ENCODE measurements at regions not wholly inside any gene's neighbourhood (a gene's known extent, or its start where the extent isn't known, plus 50 kb on each side); places are given as distances from the start of the nearest gene placed in this dataset.
"Not testable (repeated sequence)": the region's sequence is repeated elsewhere in the genome, so short reads cannot be mapped to it uniquely, and the experiment has no call there.

GRCh38 chrX:1778817-1779216, 164.0 kb downstream of the ASMT start:
- DNase-seq (ENCODE audit: low read depth, low spot score): no peak

- no peak for DNase-seq (ENCODE audit: low read depth, low spot score)
These were observed 164.8 kb downstream of the ASMT start for GRCh38 chrX:1779626-1780025.

DNA sequence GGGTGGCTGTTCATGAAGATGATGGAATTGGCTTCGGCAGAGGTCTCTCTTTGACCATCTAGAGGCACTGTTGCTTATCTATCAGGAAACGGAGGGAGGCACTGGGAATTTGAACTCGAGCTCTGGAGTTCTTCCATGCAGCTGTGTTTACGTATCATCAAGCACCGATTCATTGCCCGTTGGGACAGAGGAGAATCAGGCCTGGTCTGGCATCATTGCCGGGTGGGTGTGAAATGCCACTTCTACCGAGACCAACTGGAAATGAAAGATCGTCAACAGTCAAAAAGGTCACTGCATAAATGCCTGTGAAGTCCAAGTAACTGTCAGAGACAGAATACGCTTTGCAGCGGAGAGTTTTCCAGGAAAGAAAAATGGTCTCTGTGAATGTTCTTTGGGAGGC, 166.9 kb downstream of the ASMT start:
- DNase-seq (ENCODE audit: low read depth, low spot score): peak; percentile 35

GRCh38 chrX:1784773-1785172, 169.9 kb downstream of the ASMT start:
- DNase-seq (ENCODE audit: low read depth, low spot score): no peak

GRCh38 chrX:1788300-1788911, 173.5 kb downstream of the ASMT start:
- no peak for DNase-seq (ENCODE audit: low read depth, low spot score)

DNA sequence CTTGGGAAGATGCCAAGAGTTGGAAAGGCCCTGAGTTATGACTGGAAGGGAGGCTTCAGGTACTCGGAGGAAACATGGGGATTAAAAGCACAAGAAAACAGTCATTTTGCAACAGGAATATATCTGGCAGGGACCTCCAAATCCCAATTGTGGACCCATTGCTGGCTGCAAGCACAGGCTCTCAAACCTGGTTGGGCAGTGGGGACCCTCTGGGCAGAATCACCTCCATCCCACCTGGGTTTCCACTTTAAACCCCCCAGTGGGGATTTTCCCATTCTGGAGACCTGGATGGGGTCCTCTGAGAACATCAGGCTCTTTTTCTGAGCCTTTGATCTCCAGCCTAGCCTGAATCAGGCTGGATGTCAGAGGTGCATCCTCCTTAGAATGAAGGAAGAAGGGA, 177.8 kb downstream of the ASMT start:
- no peak for DNase-seq (ENCODE audit: low read depth, low spot score)

GRCh38 chrX:1794586-1794985, 179.7 kb downstream of the ASMT start:
- DNase-seq (ENCODE audit: low read depth, low spot score): no peak

DNA sequence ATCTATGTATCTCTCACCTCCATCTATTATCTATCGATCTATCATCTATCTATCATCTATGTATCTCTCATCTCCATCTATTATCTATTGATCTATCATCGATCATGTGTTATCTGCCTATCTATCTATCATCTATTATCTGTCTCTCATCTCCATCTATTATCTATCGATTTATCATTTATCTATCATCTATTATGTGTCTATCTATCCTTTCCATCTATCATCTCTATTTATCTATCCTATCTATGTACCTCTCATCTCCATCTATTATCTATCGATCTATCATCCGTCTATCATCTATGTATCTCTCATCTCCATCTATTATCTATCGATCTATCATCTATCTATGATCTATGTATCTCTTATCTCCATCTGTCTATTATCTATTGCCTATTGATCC, 188.1 kb downstream of the ASMT start:
- DNase-seq (ENCODE audit: low read depth, low spot score): no peak

DNA sequence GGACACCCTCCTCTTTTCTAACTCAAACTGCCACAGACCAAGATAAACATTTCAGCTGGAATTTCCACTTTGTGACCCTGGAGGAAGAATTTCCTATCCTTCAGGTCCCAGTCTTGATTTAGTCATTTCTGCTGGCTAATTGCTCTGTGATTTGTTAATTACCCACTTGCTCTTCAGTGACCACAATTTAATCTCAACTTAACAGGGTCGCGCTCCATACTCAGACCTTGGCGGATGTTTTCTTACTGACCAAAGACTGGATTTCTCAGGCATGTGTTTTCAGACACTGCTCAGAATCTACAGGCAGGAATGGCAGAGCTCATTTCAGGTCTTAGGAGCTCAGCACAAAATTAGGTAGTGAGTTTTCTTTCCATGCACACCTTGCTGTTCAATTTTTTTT, 188.9 kb downstream of the ASMT start:
- no peak for DNase-seq (ENCODE audit: low read depth, low spot score)

- DNase-seq (ENCODE audit: low read depth, low spot score): peak; percentile 88
These were observed 192.5 kb downstream of the ASMT start for GRCh38 chrX:1807301-1807731.

DNA sequence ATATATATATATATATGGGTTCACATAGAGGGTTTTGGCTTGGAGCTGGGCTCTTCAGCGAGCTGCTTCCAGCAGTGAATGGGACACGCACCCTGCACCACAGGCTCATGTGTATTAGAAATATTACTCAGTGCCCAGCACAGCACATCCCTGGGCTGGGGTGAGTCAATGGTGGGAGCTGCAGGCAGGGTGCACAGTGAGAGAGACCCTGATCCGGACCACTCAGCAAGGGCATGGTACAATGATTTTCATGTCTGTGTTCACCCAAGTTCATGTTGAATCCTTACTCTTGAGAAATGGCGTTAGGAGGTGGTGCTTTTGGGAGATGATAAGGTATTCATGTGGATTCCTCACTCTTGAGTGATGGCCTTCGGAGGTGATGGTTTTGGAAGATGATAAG, 194.7 kb downstream of the ASMT start:
- no peak for DNase-seq (ENCODE audit: low read depth, low spot score)

DNA sequence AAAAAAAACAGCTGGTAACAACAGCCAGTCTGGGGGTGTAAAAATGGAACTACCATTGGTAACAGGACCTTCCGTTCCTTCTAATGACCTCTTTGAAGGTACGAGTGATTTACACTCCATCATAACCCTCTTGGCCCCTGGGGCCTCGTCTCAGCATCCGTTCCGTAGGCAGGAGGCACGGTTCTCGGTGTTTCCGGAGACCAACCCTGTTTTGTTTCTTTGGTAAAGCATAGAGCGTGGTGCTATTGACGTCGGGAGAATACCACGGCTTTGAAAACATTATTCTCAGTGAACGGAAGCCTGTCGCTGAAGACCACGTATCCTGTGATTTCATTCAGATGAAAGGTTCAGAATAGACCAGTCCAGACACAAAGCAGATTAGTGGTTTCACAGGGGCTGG, 198.9 kb downstream of the ASMT start:
- DNase-seq (ENCODE audit: low read depth, low spot score): no peak

- DNase-seq (ENCODE audit: low read depth, low spot score): no peak
These were observed 200.8 kb downstream of the ASMT start for GRCh38 chrX:1815456-1816175.

DNA sequence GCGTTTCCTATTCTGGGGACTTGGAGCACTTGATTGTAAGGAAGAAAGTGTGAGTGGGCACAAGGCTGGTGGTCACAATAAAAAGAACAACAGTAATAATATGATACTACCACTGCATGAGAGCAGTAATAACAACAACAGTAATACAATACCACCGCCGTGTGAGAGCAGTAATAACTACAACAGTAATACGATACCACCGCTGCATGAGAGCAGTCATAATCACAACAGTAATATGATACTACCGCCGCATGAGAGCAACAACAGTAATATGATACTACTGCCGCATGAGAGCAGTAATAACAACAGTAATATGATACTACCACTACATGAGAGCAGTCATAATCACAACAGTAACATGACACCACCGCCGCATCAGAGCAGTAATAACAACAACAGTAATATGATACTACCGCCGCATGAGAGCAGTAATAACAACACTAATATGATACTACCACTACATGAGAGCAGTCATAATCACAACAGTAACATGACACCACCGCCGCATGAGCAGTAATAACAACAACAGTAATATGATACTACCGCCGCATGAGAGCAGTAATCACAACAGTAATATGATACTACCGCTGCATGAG, 201.6 kb downstream of the ASMT start:
- DNase-seq (ENCODE audit: low read depth, low spot score): not testable (repeated sequence)

DNA sequence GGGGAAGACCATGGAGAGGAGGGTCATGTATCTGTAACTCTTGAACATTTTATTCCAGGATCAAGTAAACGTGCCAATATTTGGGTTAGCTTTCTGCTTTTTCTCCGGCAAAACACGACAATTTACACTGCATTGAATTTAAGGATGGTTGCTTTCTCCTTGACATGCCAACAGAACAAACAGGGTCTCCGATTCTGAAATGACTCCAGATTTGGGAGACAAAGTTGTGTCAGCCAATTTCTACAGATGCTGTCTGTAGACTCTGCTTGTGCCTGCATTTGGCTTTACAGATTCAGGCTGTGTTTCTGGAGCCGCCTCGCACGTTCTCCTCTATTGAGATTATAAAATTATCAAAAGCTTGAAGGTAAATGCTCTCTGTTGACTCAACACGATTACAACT, 207.0 kb downstream of the ASMT start:
- no peak for DNase-seq (ENCODE audit: low read depth, low spot score)

DNA sequence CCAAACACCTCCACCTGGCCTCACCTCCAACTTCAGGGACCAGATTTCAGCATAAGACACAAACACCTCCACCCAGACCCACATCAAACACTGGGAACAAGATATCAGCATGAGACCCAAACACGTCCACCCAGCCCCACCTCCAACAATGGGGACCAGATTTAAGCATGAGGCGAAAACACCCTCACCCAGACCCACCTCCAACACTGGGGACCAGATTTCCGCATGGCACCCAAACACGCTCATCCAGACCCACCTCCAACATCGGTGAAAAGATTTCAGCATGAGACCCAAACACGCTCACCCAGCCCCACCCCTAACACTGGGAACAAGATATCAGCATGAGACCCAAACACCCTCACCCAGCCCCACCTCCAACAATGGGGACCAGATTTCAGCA, 210.0 kb downstream of the ASMT start:
- no peak for DNase-seq (ENCODE audit: low read depth, low spot score)

DNA sequence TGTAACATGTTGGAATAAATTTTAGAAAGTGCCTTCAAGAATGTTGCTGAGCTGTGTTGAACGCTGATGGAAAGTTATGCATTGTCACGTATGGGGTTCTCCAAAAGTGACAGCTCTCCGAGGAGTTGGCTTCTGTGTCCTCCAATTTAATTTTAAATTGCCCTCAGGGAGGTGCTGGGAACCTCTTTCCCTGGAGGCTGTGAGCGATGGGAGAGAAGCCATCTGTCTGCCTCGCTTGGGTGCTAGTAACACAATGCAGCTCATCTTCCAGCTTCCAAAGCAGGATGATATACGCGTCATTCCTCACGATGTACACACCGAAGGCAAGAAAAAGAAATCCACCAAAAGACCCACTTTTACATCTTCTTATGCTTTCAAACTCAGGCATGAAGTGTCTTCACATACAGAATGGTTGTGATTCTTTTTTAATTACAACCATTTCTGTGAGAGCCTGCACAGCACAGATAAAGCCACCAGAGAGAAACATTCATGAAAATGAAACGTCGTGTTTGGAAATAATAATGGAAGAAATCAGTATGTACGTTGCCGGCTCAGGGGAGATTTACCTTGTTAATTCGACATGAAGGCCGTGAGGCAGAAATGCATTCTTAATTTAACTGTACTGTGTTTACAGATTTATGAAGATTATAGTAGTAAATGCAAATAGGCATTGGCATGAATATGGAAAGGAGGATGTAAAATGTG, 218.9 kb downstream of the ASMT start:
- DNase-seq (ENCODE audit: low read depth, low spot score): no peak

DNA sequence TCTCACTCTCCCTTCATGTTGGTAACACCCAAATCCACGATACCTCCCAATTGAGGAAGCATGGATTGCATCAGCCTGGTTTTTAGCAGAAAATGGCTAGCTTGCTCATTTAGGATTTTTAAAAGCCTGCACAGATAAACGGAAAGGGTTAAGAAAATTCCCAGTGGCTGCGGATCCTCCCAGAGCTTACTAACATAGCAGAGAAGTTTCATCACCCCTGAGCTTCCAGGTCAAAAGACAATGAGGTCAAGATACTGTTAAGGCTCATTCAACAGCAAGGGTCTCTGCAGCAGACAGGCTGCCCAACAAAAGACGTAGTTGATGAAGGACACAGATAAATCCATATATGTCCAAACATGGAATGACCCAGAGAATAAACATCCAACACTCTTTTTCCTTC, 220.2 kb downstream of the ASMT start:
- DNase-seq (ENCODE audit: low read depth, low spot score): no peak

DNA sequence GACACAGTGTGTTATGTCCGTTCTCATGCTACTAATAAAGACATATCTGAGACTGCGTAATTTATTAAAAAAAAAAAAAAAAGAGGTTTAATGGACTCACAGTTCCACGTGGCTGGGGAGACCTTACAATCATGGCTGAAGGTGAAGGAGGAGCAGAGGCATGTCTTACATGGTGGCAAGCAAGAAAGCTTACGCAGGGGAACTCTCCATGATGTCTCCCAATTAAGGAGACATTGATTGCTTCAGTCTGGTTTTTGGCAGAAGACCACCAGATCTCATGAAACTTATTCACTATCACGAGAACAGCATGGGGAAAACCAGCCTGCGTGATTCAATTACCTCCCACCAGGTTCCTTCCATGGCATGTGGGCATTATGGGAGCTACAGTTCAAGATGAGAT, 221.8 kb downstream of the ASMT start:
- no peak for DNase-seq (ENCODE audit: low read depth, low spot score)

DNA sequence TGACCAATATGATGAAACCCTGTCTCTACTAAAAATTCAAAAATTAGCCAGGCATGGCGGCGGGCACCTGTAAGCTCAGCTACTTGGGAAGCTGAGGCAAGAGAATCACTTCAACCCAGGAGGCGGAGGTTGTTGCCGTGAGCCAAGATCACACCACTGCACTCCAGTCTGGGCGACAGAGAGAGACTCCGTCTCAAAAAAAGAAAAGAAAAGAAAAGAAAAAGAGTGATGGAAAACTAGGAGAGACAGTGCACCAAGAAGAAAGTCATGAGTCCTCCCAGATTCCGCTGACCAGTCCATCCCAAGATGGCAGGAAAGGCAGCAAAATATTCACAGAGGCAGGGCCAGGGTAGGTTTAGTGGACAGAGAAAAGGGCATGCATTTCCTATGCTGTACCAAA, 226.9 kb downstream of the ASMT start:
- DNase-seq (ENCODE audit: low read depth, low spot score): no peak

GRCh38 chrX:1847000-1847399, 232.1 kb downstream of the ASMT start:
- DNase-seq (ENCODE audit: low read depth, low spot score): not testable (repeated sequence)

GRCh38 chrX:1847790-1848189, 232.9 kb downstream of the ASMT start:
- DNase-seq (ENCODE audit: low read depth, low spot score): not testable (repeated sequence)

DNA sequence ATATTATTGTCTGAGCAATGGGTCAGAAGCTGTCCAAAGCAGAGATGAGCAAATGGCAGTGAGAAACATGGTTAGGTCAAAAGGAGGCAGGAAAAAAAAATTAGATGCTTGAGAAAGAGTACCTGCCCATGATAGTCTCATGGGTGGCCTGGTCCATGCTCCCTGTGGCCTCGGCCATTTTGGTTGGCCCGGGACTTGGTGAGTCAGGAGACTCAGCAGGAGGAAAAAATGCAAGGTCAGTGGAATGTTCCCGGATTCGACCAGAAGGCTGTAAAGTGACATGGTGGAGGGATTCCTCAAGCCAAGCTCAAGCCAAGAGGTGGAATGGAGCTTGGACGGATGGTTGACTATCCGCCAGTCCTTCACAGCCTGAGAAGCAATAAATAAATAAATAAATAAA, 236.7 kb downstream of the ASMT start:
- DNase-seq (ENCODE audit: low read depth, low spot score): peak; percentile 30
